ENCODE measurements at regions not wholly inside any gene's neighbourhood (a gene's known extent, or its start where the extent isn't known, plus 50 kb on each side); places are given as distances from the start of the nearest gene placed in this dataset.

DNA sequence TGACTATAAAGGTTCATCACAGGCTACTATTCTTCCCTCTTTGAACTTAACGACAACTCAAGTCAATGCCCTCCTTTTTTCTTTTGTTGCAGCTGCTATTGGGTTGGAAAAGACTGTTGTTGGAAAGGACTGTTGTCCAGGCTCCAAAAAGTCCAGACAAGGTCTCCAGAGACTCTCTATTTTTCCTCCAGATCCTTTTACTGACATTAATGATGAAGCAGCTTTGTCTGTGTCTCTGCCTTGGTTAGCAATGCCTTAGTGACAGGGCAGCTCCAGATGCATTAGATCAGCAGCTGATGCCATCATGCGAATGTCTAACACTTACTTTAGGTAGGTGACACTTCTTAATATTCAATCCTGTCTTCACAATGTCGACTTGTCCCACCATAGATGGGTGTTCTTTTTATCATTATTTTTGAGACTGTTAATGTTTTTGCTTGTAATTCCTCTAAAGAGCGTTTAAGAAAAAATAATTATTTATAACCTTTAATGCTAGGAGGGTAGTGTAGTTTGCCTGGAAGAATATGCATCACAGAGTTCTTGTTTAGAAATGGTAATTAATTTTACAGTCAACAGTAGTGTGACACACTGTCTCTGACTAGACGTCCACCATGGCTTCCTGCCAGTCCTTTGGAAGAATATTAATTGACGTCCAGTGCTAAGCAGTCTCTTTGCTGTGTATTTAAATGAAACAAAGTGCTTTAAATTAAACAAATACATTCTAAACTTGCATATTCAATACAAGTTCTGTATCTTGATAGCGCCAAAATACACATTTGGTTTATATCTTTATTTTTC is 492.2 kb downstream of the NR2F1-AS1 start:
- H3K4me1 ChIP-seq (ENCODE audit: control insufficient read depth in 1 of 2, insufficient read depth in 2 of 2, low read length in 2 of 2), result no peaks in the 10 kb centered on the region
- no peak for ATAC-seq (ENCODE audit: low FRiP score)
- no peaks in the 10 kb centered on the region for H3K27me3 ChIP-seq (ENCODE audit: control insufficient read depth in 1 of 2, insufficient read depth in 2 of 2, low read length in 1 of 2)
- 17 to 19% methylated on average over 7 of the region's 7 CpGs for WGBS, 2 donors
- H3K9me3 ChIP-seq (ENCODE audit: control insufficient read depth, low read length), result no peaks in the 10 kb centered on the region
- intact Hi-C loops (cut with DNase I), result no loop called here
- H3K36me3 ChIP-seq (ENCODE audit: control insufficient read depth in 1 of 2, insufficient read depth in 2 of 2, low read length in 1 of 2), result no peaks in the 10 kb centered on the region
- no peak overlapping the region for H3K4me3 ChIP-seq (ENCODE audit: low read length in 2 of 2)
- DNase-seq, result no peak
- no peak overlapping the region for H3K27ac ChIP-seq (ENCODE audit: low read depth in 1 of 2, low read length in 2 of 2)

DNA sequence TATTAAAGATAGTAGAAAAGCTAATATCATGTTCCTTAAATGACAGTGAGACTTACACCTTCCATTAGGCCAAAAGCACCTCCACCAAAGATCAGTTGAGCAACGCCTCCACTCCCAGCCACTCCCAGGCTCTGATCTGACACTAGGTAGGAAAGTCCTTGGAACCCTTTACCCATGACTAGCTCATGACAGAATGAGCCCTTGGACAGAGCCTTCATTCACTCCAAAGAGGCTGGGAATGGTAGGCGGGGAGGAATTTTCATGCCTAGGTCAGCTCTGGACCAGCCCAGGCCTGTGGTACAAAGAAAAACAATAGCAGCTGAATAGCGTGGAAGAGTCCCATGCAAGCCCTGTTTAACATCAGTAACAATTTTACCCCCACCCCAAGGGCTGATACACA is 493.7 kb downstream of the NR2F1-AS1 start:
- H3K27ac ChIP-seq (ENCODE audit: low read depth in 1 of 2, low read length in 2 of 2), result no peak overlapping the region
- intact Hi-C loops (cut with DNase I), result no loop called here
- H3K27me3 ChIP-seq (ENCODE audit: control insufficient read depth in 1 of 2, insufficient read depth in 2 of 2, low read length in 1 of 2), result no peaks in the 10 kb centered on the region
- DNase-seq (no peak), ATAC-seq (ENCODE audit: low FRiP score) (no peak)
- no peaks in the 10 kb centered on the region for H3K36me3 ChIP-seq (ENCODE audit: control insufficient read depth in 1 of 2, insufficient read depth in 2 of 2, low read length in 1 of 2)
- H3K9me3 ChIP-seq (ENCODE audit: control insufficient read depth, low read length), result peaks cover 2% of the 10 kb centered on the region
- 96 to 97% methylated on average over 3 of the region's 3 CpGs for WGBS, 2 donors
- no peak overlapping the region for H3K4me3 ChIP-seq (ENCODE audit: low read length in 2 of 2)
- no peaks in the 10 kb centered on the region for H3K4me1 ChIP-seq (ENCODE audit: control insufficient read depth in 1 of 2, insufficient read depth in 2 of 2, low read length in 2 of 2)

DNA sequence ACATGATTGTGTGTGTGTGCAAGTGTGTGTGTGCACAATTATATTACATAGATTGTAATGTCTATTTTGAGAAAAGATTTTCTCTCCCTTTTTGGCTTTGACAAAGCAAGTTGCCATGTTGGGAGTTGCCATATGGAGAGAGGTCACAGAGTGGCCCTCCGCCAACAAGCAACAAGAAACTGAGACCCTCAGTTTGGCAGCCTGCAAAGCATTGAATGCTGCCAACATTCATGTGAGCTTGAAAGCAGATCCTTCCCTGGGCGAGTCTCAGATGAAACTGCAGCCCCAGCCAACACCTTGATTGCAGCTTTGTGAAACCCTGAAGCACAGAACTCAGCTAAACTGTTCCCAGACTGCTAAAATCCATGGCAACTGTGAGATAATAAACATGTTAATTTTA is 498.0 kb downstream of the NR2F1-AS1 start:
- Histone ChIP-seq H3K4me1 (ENCODE audit: control insufficient read depth in 1 of 2, insufficient read depth in 2 of 2, low read length in 2 of 2) (no peaks in the 10 kb centered on the region), H3K27ac (ENCODE audit: low read depth in 1 of 2, low read length in 2 of 2) (no peak overlapping the region), H3K36me3 (ENCODE audit: control insufficient read depth in 1 of 2, insufficient read depth in 2 of 2, low read length in 1 of 2) (no peaks in the 10 kb centered on the region), H3K27me3 (ENCODE audit: control insufficient read depth in 1 of 2, insufficient read depth in 2 of 2, low read length in 1 of 2) (no peaks in the 10 kb centered on the region), H3K4me3 (ENCODE audit: low read length in 2 of 2) (no peak overlapping the region), H3K9me3 (ENCODE audit: control insufficient read depth, low read length) (peaks cover 2% of the 10 kb centered on the region)
- no peak for ATAC-seq (ENCODE audit: low FRiP score)
- intact Hi-C loops (cut with DNase I), result no loop called here
- 74 to 86% methylated on average over 2 of the region's 2 CpGs for WGBS, 2 donors
- no peak for DNase-seq

DNA sequence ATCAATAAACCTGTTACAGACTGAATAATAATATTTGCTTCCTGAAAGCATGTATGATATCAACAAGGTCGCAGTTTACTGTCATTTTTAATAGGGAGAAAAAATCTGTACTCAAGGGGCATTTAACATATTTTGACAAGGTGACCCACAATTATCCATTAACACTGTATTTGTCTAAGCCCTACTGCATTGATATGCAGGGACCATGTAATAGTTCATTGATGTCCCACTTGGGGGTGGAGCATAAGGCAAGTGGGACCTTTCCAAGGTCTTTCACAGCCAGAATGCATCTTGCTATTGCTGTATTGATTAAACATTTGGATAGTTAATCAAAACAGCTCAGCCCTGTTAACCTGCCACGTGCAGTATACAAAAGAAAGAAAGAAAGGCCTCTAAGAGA is 502.0 kb downstream of the NR2F1-AS1 start:
- peaks cover 2% of the 10 kb centered on the region for H3K9me3 ChIP-seq (ENCODE audit: control insufficient read depth, low read length)
- 65 to 67% methylated on average over 2 of the region's 2 CpGs for WGBS, 2 donors
- no peak overlapping the region for H3K4me3 ChIP-seq (ENCODE audit: low read length in 2 of 2)

DNA sequence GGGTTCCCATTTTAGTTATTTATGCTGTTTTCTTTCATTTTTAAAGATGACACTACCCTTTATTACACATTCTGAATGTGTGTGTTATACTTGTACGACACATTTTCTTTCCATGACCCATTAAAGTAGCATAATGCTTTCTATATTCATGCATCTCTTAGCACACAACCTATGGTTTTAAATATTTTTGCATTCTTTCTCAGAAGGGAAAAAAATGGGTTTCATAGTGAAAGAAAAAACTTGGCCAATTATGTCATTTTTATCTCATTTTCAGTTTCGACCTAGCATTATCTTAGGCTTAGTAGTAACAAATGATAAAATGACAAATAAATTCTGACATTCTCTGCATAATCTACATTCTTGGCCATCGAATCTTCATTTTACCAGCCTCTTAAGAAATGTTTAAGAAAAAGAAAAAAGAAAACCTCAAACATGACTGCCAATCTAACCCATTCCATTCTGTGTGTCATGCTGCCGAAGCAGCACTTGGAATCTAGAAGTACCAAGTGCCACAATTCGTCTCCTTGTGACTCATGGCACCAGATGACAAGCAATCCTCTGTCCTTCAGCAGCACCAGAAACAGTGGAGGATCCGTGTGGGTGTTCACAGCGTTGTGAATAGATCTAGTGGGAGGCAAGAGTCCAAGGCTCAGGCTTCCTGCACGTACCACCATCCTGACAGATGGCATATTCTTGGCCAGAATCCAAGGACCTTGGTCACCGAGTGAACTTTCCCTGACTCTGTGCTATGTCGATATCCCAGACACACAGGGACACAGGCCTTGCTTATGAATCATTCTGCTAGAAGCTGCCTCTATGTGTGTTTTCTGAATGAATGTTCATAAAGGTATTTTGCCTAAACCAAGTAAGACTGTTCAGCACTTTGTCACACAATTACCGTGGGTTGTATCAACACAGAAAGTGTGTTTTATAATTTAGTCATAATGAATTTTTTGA is 502.7 kb downstream of the NR2F1-AS1 start:
- Histone ChIP-seq H3K4me3 (ENCODE audit: low read length in 2 of 2) (no peak overlapping the region), H3K36me3 (ENCODE audit: control insufficient read depth in 1 of 2, insufficient read depth in 2 of 2, low read length in 1 of 2) (no peaks in the 10 kb centered on the region), H3K27me3 (ENCODE audit: control insufficient read depth in 1 of 2, insufficient read depth in 2 of 2, low read length in 1 of 2) (no peaks in the 10 kb centered on the region), H3K27ac (ENCODE audit: low read depth in 1 of 2, low read length in 2 of 2) (peak overlapping the region in 1 of 2 donors; percentile 59), H3K9me3 (ENCODE audit: control insufficient read depth, low read length) (peaks cover 2% of the 10 kb centered on the region), H3K4me1 (ENCODE audit: control insufficient read depth in 1 of 2, insufficient read depth in 2 of 2, low read length in 2 of 2) (no peaks in the 10 kb centered on the region)
- 11 to 12% methylated on average over 11 of the region's 11 CpGs for WGBS, 2 donors
- ATAC-seq (ENCODE audit: low FRiP score) (peak; percentile 74), DNase-seq (peak in 1 of 2 donors; percentile 81)
- intact Hi-C loops (cut with DNase I), result no loop called here

More for the DNA sequence above, 502.0 kb downstream of the NR2F1-AS1 start:
- DNase-seq, result no peak
- H3K36me3 ChIP-seq (ENCODE audit: control insufficient read depth in 1 of 2, insufficient read depth in 2 of 2, low read length in 1 of 2), result no peaks in the 10 kb centered on the region
- H3K27ac ChIP-seq (ENCODE audit: low read depth in 1 of 2, low read length in 2 of 2), result no peak overlapping the region
- no peaks in the 10 kb centered on the region for H3K27me3 ChIP-seq (ENCODE audit: control insufficient read depth in 1 of 2, insufficient read depth in 2 of 2, low read length in 1 of 2)
- intact Hi-C loops (cut with DNase I), result no loop called here
- H3K4me1 ChIP-seq (ENCODE audit: control insufficient read depth in 1 of 2, insufficient read depth in 2 of 2, low read length in 2 of 2), result no peaks in the 10 kb centered on the region
- no peak for ATAC-seq (ENCODE audit: low FRiP score)

DNA sequence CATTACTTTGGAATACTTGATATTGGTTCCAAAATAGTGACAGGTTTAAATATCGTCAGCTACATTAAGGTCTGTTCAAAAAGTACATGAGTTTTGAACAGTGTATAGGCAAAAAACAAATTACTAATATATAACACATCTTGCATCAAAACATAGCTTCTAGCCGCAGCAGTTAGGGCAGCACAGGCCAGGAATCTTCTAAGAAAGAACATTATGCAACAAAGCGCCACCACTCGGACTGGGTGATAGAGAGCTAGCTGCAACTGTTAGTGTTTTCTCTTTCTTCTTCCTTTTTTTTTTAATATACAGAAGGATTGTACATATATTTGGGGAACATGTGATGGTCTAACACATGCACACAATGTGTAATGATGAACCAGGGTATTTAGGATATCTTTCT is 504.5 kb downstream of the NR2F1-AS1 start:
- DNase-seq, result no peak
- ATAC-seq (ENCODE audit: low FRiP score), result no peak
- no peaks in the 10 kb centered on the region for H3K9me3 ChIP-seq (ENCODE audit: control insufficient read depth, low read length)
- no peak overlapping the region for H3K4me3 ChIP-seq (ENCODE audit: low read length in 2 of 2)
- intact Hi-C loops (cut with DNase I), result no loop called here
- H3K4me1 ChIP-seq (ENCODE audit: control insufficient read depth in 1 of 2, insufficient read depth in 2 of 2, low read length in 2 of 2), result no peaks in the 10 kb centered on the region
- no peaks in the 10 kb centered on the region for H3K36me3 ChIP-seq (ENCODE audit: control insufficient read depth in 1 of 2, insufficient read depth in 2 of 2, low read length in 1 of 2)
- no peak overlapping the region for H3K27ac ChIP-seq (ENCODE audit: low read depth in 1 of 2, low read length in 2 of 2)
- WGBS, 2 donors, result 95 to 98% methylated on average over 4 of the region's 4 CpGs
- H3K27me3 ChIP-seq (ENCODE audit: control insufficient read depth in 1 of 2, insufficient read depth in 2 of 2, low read length in 1 of 2), result no peaks in the 10 kb centered on the region

DNA sequence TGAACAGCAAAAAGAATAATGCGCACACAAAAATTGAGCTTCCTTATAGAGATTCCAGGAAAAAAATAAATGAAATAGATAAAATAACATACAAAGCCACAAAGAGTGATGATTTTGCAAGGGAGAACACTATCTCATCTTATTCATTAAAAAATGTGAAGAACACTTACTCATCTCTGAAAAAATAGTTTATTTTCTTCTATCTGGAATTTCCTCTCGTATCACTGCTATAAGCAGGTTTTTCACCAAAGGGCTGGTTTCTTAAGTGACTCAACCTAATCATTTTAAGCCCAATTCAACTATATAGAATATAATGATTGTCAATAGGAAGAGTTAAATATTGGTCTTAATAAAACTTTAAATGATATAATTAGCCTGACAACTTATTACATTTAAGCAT is 504.9 kb downstream of the NR2F1-AS1 start:
- ATAC-seq (ENCODE audit: low FRiP score), result no peak
- Histone ChIP-seq H3K4me1 (ENCODE audit: control insufficient read depth in 1 of 2, insufficient read depth in 2 of 2, low read length in 2 of 2) (no peaks in the 10 kb centered on the region), H3K36me3 (ENCODE audit: control insufficient read depth in 1 of 2, insufficient read depth in 2 of 2, low read length in 1 of 2) (no peaks in the 10 kb centered on the region), H3K27ac (ENCODE audit: low read depth in 1 of 2, low read length in 2 of 2) (no peak overlapping the region), H3K4me3 (ENCODE audit: low read length in 2 of 2) (no peak overlapping the region), H3K9me3 (ENCODE audit: control insufficient read depth, low read length) (no peaks in the 10 kb centered on the region), H3K27me3 (ENCODE audit: control insufficient read depth in 1 of 2, insufficient read depth in 2 of 2, low read length in 1 of 2) (no peaks in the 10 kb centered on the region)
- 94 to 95% methylated on average over 2 of the region's 2 CpGs for whole genome bisulfite sequencing, 2 donors
- intact Hi-C loops (cut with DNase I), result no loop called here
- DNase-seq, result no peak

DNA sequence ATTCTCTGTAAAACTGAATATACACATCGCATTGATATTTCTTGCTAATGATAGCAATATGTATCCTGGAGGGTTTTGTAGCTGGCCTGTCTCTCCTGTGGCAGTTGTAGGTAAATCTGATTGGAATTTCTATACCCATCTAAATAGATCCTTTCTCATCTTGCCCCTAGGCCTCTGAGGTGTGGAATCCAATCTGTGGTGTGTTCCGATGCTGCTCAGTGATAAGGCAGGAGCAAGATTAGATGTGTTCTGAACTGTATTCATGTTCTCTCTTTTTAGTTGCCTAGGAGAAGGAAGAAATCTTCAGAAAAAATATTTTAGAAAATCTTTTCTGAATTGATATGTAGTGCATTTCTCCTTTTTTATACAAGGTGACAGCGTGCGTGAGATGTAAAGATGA is 507.5 kb downstream of the NR2F1-AS1 start:
- no peaks in the 10 kb centered on the region for H3K36me3 ChIP-seq (ENCODE audit: control insufficient read depth in 1 of 2, insufficient read depth in 2 of 2, low read length in 1 of 2)
- no peak overlapping the region for H3K4me3 ChIP-seq (ENCODE audit: low read length in 2 of 2)
- WGBS, 2 donors, result 93 to 94% methylated on average over 4 of the region's 4 CpGs
- no peak overlapping the region for H3K27ac ChIP-seq (ENCODE audit: low read depth in 1 of 2, low read length in 2 of 2)
- no peaks in the 10 kb centered on the region for H3K4me1 ChIP-seq (ENCODE audit: control insufficient read depth in 1 of 2, insufficient read depth in 2 of 2, low read length in 2 of 2)
- DNase-seq (no peak), ATAC-seq (ENCODE audit: low FRiP score) (no peak)
- intact Hi-C loops (cut with DNase I), result no loop called here
- no peaks in the 10 kb centered on the region for H3K9me3 ChIP-seq (ENCODE audit: control insufficient read depth, low read length)
- no peaks in the 10 kb centered on the region for H3K27me3 ChIP-seq (ENCODE audit: control insufficient read depth in 1 of 2, insufficient read depth in 2 of 2, low read length in 1 of 2)
